ENCODE measurements at regions not wholly inside any gene's neighbourhood (a gene's known extent, or its start where the extent isn't known, plus 50 kb on each side); places are given as distances from the start of the nearest gene placed in this dataset.

GRCh38 chr5:124560370-124560769 is 186.1 kb downstream of the ZNF608 start:
- no peak for TF ChIP-seq CTCF (IDR thresholded peaks at IDR 0.05)
- no peak for TF ChIP-seq POLR2A (IDR thresholded peaks at IDR 0.05)
